K562 (cell line): ENCODE measurements at regions not wholly inside any gene's neighbourhood (a gene's known extent, or its start where the extent isn't known, plus 50 kb on each side); places are given as distances from the start of the nearest gene placed in this dataset.

Experiments
- ATAC-seq: fragments of 200-7000 bp; cut with Tn5 transposase; 3 replicates; pipeline ENCODE4 v1.9.1; 2020; ENCODE audit warnings: moderate library complexity
- BruUV-seq: library from RNA; stranded (reverse); fragments of 400-500 nt; replicated peaks from 2 replicates; lab custom pipeline; 2021; lab: Mats Ljungman, UMichigan
- CTCF ChIA-PET: fragments of 300-600 bp; formaldehyde crosslinking; extraction: SDS; loops from one replicate; lab custom pipeline; 2021; ENCODE audit warnings: low intra/inter-chr PET ratio; lab: Yijun Ruan, JAX
- POLR2A ChIA-PET: fragments of 300-600, 350-650 bp; sonication (Branson Sonifier 250); formaldehyde crosslinking; extraction: SDS; loops from one replicate; lab custom pipeline; 2021; ENCODE audit warnings: antibody characterized with exemption, inconsistent platforms; lab: Yijun Ruan, JAX
- DNase-seq, 4 experiments: peaks; one replicate each; pipeline versions ENCODE4 v3.0.0 to v3.0.0-alpha.2; 2011 to 2018; ENCODE audit warnings: low spot score in 3 of 4, mixed read lengths in 3 of 4; ENCODE audit errors: extremely low read depth in 1 of 4
- FAIRE-seq: peaks from 2 replicates; lab custom pipeline; 2011; peaks lifted over from hg19 to GRCh38; lab: Jason Lieb, UNC
- H2AFZ ChIP-seq: 2 replicates; pipeline ENCODE4 v1.6.0; 2011; ENCODE audit warnings: low read depth, low read length, control low read depth, inconsistent platforms
- H3K27ac ChIP-seq: fragments of 200-600 bp; 3 replicates; pipeline ENCODE4 v1.8.0; 2011; ENCODE audit warnings: low read depth, mild to moderate bottlenecking, control low read depth, inconsistent platforms, low read length, moderate library complexity, mixed read lengths; ENCODE audit errors: extremely low read depth
- H3K27me3 ChIP-seq, 2 experiments: fragments of 300-600 bp in 1 of 2; 2 replicates in 1 of 2; 3 replicates in 1 of 2; pipeline versions ENCODE4 v1.6.0 to v1.8.0; 2011; ENCODE audit warnings: inconsistent platforms in 2 of 2, low read length in 2 of 2, mild to moderate bottlenecking in 1 of 2, mixed read lengths in 1 of 2, moderate library complexity in 1 of 2; ENCODE audit not compliant: control insufficient read depth in 2 of 2, insufficient read depth in 2 of 2
- H3K36me3 ChIP-seq: fragments of 300-600 bp; 3 replicates; pipeline ENCODE4 v1.8.0; 2011; ENCODE audit warnings: mild to moderate bottlenecking, low read length, inconsistent platforms; ENCODE audit not compliant: control insufficient read depth, insufficient read depth
- H3K4me1 ChIP-seq, 2 experiments: fragments of 200-600 bp in 1 of 2; replicated peaks in 1 of 2; 2 replicates in 1 of 2; 3 replicates in 1 of 2; pipeline versions ENCODE4 v1.5.1 to v1.8.0; 2011; ENCODE audit warnings: inconsistent platforms in 2 of 2, low read length in 2 of 2, mild to moderate bottlenecking in 1 of 2, mixed read lengths in 1 of 2, moderate library complexity in 1 of 2; ENCODE audit not compliant: control insufficient read depth in 2 of 2, insufficient read depth in 2 of 2
- H3K4me2 ChIP-seq: 2 replicates; pipeline ENCODE4 v1.6.1; 2011; ENCODE audit warnings: low read length, control low read depth, inconsistent platforms, mixed read lengths; ENCODE audit not compliant: insufficient read depth
- H3K4me3 ChIP-seq: fragments of 200-600 bp; sonication (generic), shearing (Covaris generic); 2 replicates; pipeline ENCODE4 v1.5.1; 2016; ENCODE audit warnings: control low read depth, inconsistent platforms
- H3K79me2 ChIP-seq: fragments of 200-600 bp; 3 replicates; pipeline ENCODE4 v1.8.0; 2011; ENCODE audit warnings: low read length, inconsistent platforms; ENCODE audit not compliant: control insufficient read depth, insufficient read depth
- H3K9ac ChIP-seq, 2 experiments: 2 replicates each; pipeline versions ENCODE4 v1.6.0 to v1.6.1; 2011; ENCODE audit warnings: low read depth in 2 of 2, low read length in 2 of 2, control low read depth in 1 of 2, inconsistent platforms in 1 of 2, mild to moderate bottlenecking in 1 of 2, mixed read lengths in 1 of 2; ENCODE audit not compliant: insufficient read depth in 1 of 2
- H3K9me1 ChIP-seq: one replicate; pipeline ENCODE4 v1.6.0; 2011; ENCODE audit warnings: inconsistent platforms, mild to moderate bottlenecking, low read length, moderate library complexity; ENCODE audit not compliant: control insufficient read depth, insufficient read depth
- H3K9me3 ChIP-seq: replicated peaks from 2 replicates; pipeline ENCODE4 v1.5.1; 2011; ENCODE audit warnings: low read depth, low read length, inconsistent platforms; ENCODE audit not compliant: control insufficient read depth, insufficient read depth
- H4K20me1 ChIP-seq: replicated peaks from 2 replicates; pipeline ENCODE4 v1.6.1; 2011; ENCODE audit warnings: low read length, inconsistent platforms, mixed read lengths; ENCODE audit not compliant: control insufficient read depth, insufficient read depth
- CAMTA2 ChIP-seq: fragments of 250-450 bp; sonication (Bioruptor Pico); conservative IDR thresholded peaks from 2 replicates; pipeline ENCODE4 v1.5.1; 2022
- CCNT2 ChIP-seq: IDR thresholded peaks from 2 replicates; pipeline ENCODE4 v1.6.1; 2011; ENCODE audit warnings: borderline replicate concordance, low read depth, mild to moderate bottlenecking, moderate library complexity, mixed read lengths, low read length; ENCODE audit not compliant: insufficient read length; ENCODE audit errors: extremely low read depth
- MCM3 ChIP-seq: fragments of 450-650 bp; IDR thresholded peaks from 2 replicates; pipeline ENCODE4 v1.6.1; 2016
- MXD1 ChIP-seq: fragments of 250-450 bp; sonication (Bioruptor Pico); IDR thresholded peaks from 2 replicates; pipeline ENCODE4 v1.8.0; 2021; ENCODE audit warnings: borderline replicate concordance, mild to moderate bottlenecking, moderate library complexity; ENCODE audit not compliant: poor library complexity, severe bottlenecking
- PHF21A ChIP-seq: fragments of 450-650 bp; IDR thresholded peaks from 2 replicates; pipeline ENCODE4 v1.6.1; 2017; ENCODE audit warnings: low read depth, borderline replicate concordance
- ZBTB11 ChIP-seq, 3 experiments: fragments of 200-800 bp in 1 of 3; fragments of 250-450 bp in 1 of 3; fragments of 450-650 bp in 1 of 3; sonication (Bioruptor Pico) in 1 of 3; sonication (Bioruptor generic) in 1 of 3; formaldehyde crosslinking in 1 of 3; IDR thresholded peaks; 2 replicates each; pipeline versions ENCODE4 v1.6.1 to v1.8.0; 2016 to 2022; ENCODE audit warnings: mild to moderate bottlenecking in 2 of 3, missing genetic modification characterization in 2 of 3, missing compliant biosample characterization in 1 of 3, moderate library complexity in 1 of 3
- WGBS: fragments of 100-300 bp; shearing (Covaris generic); methylation state at CpG from one replicate; pipeline ENCODE4 v1.1.6; 2016; ENCODE audit warnings: low coverage, mixed read lengths; ENCODE audit not compliant: insufficient coverage; ENCODE audit errors: missing lambda C conversion rate; 5-methylcytosine and 5-hydroxymethylcytosine counted together
- in situ Hi-C: fragments of 300-500 bp; cut with MboI; formaldehyde crosslinking; loops from 4 replicates; pipeline ENCODE4 v1.15.0; 2018; ENCODE audit warnings: inconsistent platforms, mixed read lengths
- intact Hi-C: fragments of 100-400 bp; cut with micrococcal nuclease; formaldehyde crosslinking; loops from 2 replicates; pipeline ENCODE4 v1.14.2; 2022

- in situ Hi-C loops (no loop called here), intact Hi-C loops (no loop called here)
- Histone ChIP-seq H3K27me3 (peaks cover 5 to 82% of the 10 kb centered on the region in 2 experiments; a peak in 4 of 5 replicates), H2AFZ (no peak overlapping the region), H4K20me1 (no peaks in the 10 kb centered on the region; the same call in none of the 2 replicates), H3K9ac (no peak overlapping the region), H3K9me3 (no peaks in the 10 kb centered on the region), H3K4me2 (no peak overlapping the region), H3K79me2 (no peaks in the 10 kb centered on the region), H3K4me3 (no peak overlapping the region), H3K36me3 (no peaks in the 10 kb centered on the region), H3K4me1 (no peaks in the 10 kb centered on the region; a peak in 1 of 5 replicates), H3K9me1 (no peaks in the 10 kb centered on the region), H3K27ac (no peak overlapping the region)
- DNase-seq (no peak), FAIRE-seq (no peak), ATAC-seq (no peak)
- no TSS peak for BruUV-seq
- TF ChIP-seq MCM3 (no peak), CCNT2 (no peak), PHF21A (no peak), ZBTB11 (CRISPR knock-in tag; IDR thresholded peaks at IDR 0.05) (no peak), MXD1 (CRISPR knock-in tag) (no peak), CAMTA2 (CRISPR knock-in tag) (no peak)
- POLR2A ChIA-PET: interaction anchor here (0.6 to 0.8 kb wide), 5 partner anchors 18 to 540 kb away, joined by 3 to 5 read pairs (median 4); partner anchors contain the start of gene TMEM128
- WGBS: 1% methylated on average over 13 of the region's 17 CpGs
- CTCF ChIA-PET: no interaction called here
These were observed 58.6 kb upstream of the ADRA2C start for GRCh38 chr4:3707423-3708102.
